ENCODE measurements at regions not wholly inside any gene's neighbourhood (a gene's known extent, or its start where the extent isn't known, plus 50 kb on each side); places are given as distances from the start of the nearest gene placed in this dataset.

GRCh38 chr5:74500110-74500917, 140.2 kb downstream of the ENC1 start:
- TF ChIP-seq CTCF (IDR thresholded peaks at IDR 0.05) = no peak

- TF ChIP-seq CTCF (IDR thresholded peaks at IDR 0.05) = no peak
Measured at GRCh38 chr5:74499256-74500050, 141.1 kb downstream of the ENC1 start.

GRCh38 chr5:74497706-74498105, 142.8 kb downstream of the ENC1 start:
- TF ChIP-seq CTCF (IDR thresholded peaks at IDR 0.05) = no peak

- no peak for TF ChIP-seq CTCF (IDR thresholded peaks at IDR 0.05)
Measured at GRCh38 chr5:74493411-74493810, 147.1 kb downstream of the ENC1 start.

- no peak for TF ChIP-seq CTCF (IDR thresholded peaks at IDR 0.05)
Measured at GRCh38 chr5:74492230-74492629, 148.3 kb downstream of the ENC1 start.

- no peak for TF ChIP-seq CTCF (IDR thresholded peaks at IDR 0.05)
Measured at GRCh38 chr5:74491586-74491985, 148.9 kb downstream of the ENC1 start.

- no peak for TF ChIP-seq CTCF (IDR thresholded peaks at IDR 0.05)
Measured at GRCh38 chr5:74490814-74491213, 149.7 kb downstream of the ENC1 start.

Data from LNCAP (cell line).